ENCODE measurements at regions not wholly inside any gene's neighbourhood (a gene's known extent, or its start where the extent isn't known, plus 50 kb on each side); places are given as distances from the start of the nearest gene placed in this dataset.

DNA sequence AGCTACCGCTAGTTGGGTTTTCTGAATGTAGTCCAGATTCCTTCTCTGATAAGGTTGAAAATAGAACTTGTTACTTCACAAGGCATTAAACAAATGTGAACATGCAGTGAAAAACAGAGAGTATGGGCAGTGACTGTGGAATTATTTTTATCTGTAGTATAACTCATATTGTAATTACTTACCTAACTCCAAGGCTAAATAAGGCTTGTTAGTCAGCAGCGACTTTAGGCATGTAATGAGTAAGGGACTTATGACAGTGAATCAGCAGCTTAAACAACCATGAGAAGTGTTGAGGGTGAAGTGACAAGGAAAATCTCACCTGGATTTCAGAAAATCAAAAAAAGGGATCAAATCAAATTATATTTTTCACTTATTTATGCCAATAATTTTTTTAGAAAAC, 1719.5 kb upstream of the MIR17HG start:
- DNase-seq (ENCODE audit: extremely low read depth in 1 of 4, low spot score in 3 of 4): no peak
- no peaks in the 10 kb centered on the region for H3K27me3 ChIP-seq (ENCODE audit: control insufficient read depth in 2 of 2, insufficient read depth in 2 of 2, low read length in 2 of 2)
- H3K4me3 ChIP-seq: no peak overlapping the region
- no peak overlapping the region for H3K9ac ChIP-seq (ENCODE audit: insufficient read depth in 1 of 2, low read depth in 2 of 2, low read length in 2 of 2)
- intact Hi-C loops (cut with micrococcal nuclease) (no loop called here), in situ Hi-C loops (cut with MboI) (no loop called here)
- H3K36me3 ChIP-seq (ENCODE audit: control insufficient read depth, insufficient read depth, low read length): no peaks in the 10 kb centered on the region
- no peak for FAIRE-seq
- H2AFZ ChIP-seq (ENCODE audit: low read depth, low read length): no peak overlapping the region
- H3K4me2 ChIP-seq (ENCODE audit: insufficient read depth, low read length): no peak overlapping the region
- no peaks in the 10 kb centered on the region for H3K79me2 ChIP-seq (ENCODE audit: control insufficient read depth, insufficient read depth, low read length)
- ATAC-seq: no peak
- H3K27ac ChIP-seq (ENCODE audit: extremely low read depth, low read depth, low read length): no peak overlapping the region
- POLR2A ChIA-PET: no interaction called here
- no peaks in the 10 kb centered on the region for H3K9me1 ChIP-seq (ENCODE audit: control insufficient read depth, insufficient read depth, low read length)
- no peaks in the 10 kb centered on the region for H3K9me3 ChIP-seq (replicated peaks; ENCODE audit: control insufficient read depth, insufficient read depth, low read depth, low read length)
- BruUV-seq (replicated peaks): no TSS peak
- WGBS (ENCODE audit: insufficient coverage, low coverage, missing lambda C conversion rate): 8% methylated on average over 2 of the region's 2 CpGs
- TF ChIP-seq MAFK (IDR thresholded peaks at IDR 0.05; ENCODE audit: low read length) (no peak), TRIM24 (IDR thresholded peaks at IDR 0.05) (no peak), ZNF436 (CRISPR knock-in tag; IDR thresholded peaks at IDR 0.05) (no peak), FOXJ2 (tag; IDR thresholded peaks at IDR 0.05) (no peak), ZNF324 (CRISPR knock-in tag; IDR thresholded peaks at IDR 0.05) (no peak), ZNF695 (CRISPR knock-in tag; IDR thresholded peaks at IDR 0.05) (no peak), BCL6 (CRISPR knock-in tag; IDR thresholded peaks at IDR 0.05) (no peak), XRCC5 (IDR thresholded peaks at IDR 0.05; ENCODE audit: low read depth, low read length) (no peak), LEF1 (IDR thresholded peaks at IDR 0.05) (no peak), ADNP (tag; IDR thresholded peaks at IDR 0.05) (no peak), BRCA1 (IDR thresholded peaks at IDR 0.05) (no peak), BRCA1 (CRISPR knock-in tag; IDR thresholded peaks at IDR 0.05) (no peak)
- TF ChIP-seq, protein P1, sequence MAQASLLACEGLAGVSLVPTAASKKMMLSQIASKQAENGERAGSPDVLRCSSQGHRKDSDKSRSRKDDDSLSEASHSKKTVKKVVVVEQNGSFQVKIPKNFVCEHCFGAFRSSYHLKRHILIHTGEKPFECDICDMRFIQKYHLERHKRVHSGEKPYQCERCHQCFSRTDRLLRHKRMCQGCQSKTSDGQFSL (CRISPR knock-in tag; IDR thresholded peaks at IDR 0.05): no peak
- TF ChIP-seq, protein P1 (tag; IDR thresholded peaks at IDR 0.05): no peak
- CTCF ChIA-PET (ENCODE audit: low intra/inter-chr PET ratio): no interaction called here
- H4K20me1 ChIP-seq (replicated peaks; ENCODE audit: control insufficient read depth, insufficient read depth, low read length): no peaks in the 10 kb centered on the region
- no peaks in the 10 kb centered on the region for H3K4me1 ChIP-seq (replicated peaks in 1 of 2; ENCODE audit: control insufficient read depth in 2 of 2, insufficient read depth in 2 of 2, low read length in 2 of 2)

All from K562 (cell line).